ENCODE measurements at regions not wholly inside any gene's neighbourhood (a gene's known extent, or its start where the extent isn't known, plus 50 kb on each side); places are given as distances from the start of the nearest gene placed in this dataset.

GRCh38 chr18:46353460-46353859, 249.3 kb downstream of the HAUS1 start:
- H3K27me3 ChIP-seq (ENCODE audit: control insufficient read depth, insufficient read depth, low read length) = no peaks in the 10 kb centered on the region
- WGBS (ENCODE audit: insufficient coverage) = no CpG with 5 or more reads among the region's 9 CpGs
- no peak overlapping the region for H3K27ac ChIP-seq (ENCODE audit: low read length)
- H3K36me3 ChIP-seq (ENCODE audit: control insufficient read depth, insufficient read depth, low read length) = peaks cover 31% of the 10 kb centered on the region
- no peaks in the 10 kb centered on the region for H3K9me3 ChIP-seq (replicated peaks; ENCODE audit: control insufficient read depth, low read depth, low read length)
- H3K4me1 ChIP-seq (ENCODE audit: control insufficient read depth, insufficient read depth, low read length) = peaks cover 25% of the 10 kb centered on the region
- DNase-seq = no peak
- H3K4me3 ChIP-seq (ENCODE audit: low read length) = no peak overlapping the region

DNA sequence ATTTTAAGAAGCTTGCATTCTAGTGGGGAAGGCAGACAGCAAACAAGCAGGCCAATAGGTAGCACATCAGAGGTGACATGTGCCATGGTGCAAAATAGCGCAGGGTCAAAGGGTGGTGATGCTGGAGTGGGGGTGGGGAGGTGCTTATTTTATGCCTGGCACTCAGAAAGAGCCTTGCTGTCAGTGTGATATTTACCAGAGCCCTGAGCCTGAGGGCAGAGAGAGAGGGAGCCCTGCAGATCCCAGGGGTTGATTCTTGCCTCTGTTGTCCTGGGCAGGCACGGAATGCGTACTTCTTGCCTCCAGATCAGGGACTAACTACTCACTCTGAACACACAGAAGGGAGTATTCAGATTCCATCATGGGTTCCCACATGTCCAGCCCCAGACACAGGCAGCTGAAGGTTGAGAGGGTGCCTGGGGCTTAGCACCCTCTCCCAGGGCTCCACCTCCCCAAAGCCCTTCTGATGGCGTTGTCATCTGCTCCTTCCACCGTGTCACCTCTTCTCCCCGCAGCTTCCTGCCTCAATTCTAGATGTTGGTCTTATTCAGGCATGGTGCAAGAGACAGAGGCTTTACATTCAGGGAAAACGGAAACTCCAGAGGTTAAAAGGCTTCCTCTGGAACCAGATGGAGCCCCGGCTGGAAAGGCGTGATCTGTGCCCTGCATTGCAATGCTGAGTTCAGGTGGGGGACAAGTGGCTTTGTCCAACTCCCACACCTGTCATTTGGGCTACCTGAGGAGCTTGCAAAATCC, 252.3 kb downstream of the HAUS1 start:
- Histone ChIP-seq H3K4me3 (ENCODE audit: low read length) (no peak overlapping the region), H3K4me1 (ENCODE audit: control insufficient read depth, insufficient read depth, low read length) (peaks cover 19% of the 10 kb centered on the region), H3K27ac (ENCODE audit: low read length) (no peak overlapping the region), H3K27me3 (ENCODE audit: control insufficient read depth, insufficient read depth, low read length) (no peaks in the 10 kb centered on the region), H3K9me3 (replicated peaks; ENCODE audit: control insufficient read depth, low read depth, low read length) (peaks cover 12% of the 10 kb centered on the region), H3K36me3 (ENCODE audit: control insufficient read depth, insufficient read depth, low read length) (peaks cover 23% of the 10 kb centered on the region)
- WGBS (ENCODE audit: insufficient coverage) = 60% methylated on average over 3 of the region's 9 CpGs
- DNase-seq = no peak

DNA sequence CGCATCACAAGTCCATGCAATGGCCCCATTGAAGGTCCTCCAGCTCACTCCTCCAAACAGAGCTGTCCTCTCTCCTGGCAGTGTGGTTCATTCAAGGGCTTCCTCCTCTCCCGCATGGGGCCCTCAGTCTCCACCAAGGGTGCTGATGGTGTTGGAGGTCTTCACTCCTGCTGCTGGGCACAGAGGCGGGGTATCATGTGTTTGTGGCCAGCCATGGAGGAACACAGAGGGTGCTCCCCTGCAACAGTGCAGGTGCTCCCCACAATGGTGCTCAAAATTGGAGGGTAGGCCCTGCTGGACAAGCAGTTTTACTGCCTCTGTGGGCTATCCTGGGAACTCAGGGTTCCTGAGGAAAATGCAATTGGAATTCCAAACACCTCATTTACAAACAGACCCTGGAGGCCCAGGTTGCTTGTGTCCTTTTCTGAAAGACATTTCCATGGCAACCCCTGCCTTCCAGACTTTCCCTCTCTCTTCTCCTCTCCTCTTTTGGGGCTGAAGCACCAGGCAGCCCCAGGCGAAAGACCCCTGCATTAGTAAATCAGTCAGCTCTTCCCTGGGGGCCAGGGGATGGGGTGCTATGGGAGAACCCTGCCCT, 256.0 kb downstream of the HAUS1 start:
- peaks cover 17% of the 10 kb centered on the region for H3K36me3 ChIP-seq (ENCODE audit: control insufficient read depth, insufficient read depth, low read length)
- H3K27ac ChIP-seq (ENCODE audit: low read length) = no peak overlapping the region
- no peak overlapping the region for H3K4me3 ChIP-seq (ENCODE audit: low read length)
- H3K4me1 ChIP-seq (ENCODE audit: control insufficient read depth, insufficient read depth, low read length) = peaks cover 30% of the 10 kb centered on the region
- peaks cover 12% of the 10 kb centered on the region for H3K9me3 ChIP-seq (replicated peaks; ENCODE audit: control insufficient read depth, low read depth, low read length)
- H3K27me3 ChIP-seq (ENCODE audit: control insufficient read depth, insufficient read depth, low read length) = no peaks in the 10 kb centered on the region
- 100% methylated on average over 1 of the region's 4 CpGs for whole genome bisulfite sequencing (ENCODE audit: insufficient coverage)
- DNase-seq = no peak

- Histone ChIP-seq H3K27me3 (ENCODE audit: control insufficient read depth, insufficient read depth, low read length) (no peaks in the 10 kb centered on the region), H3K9me3 (replicated peaks; ENCODE audit: control insufficient read depth, low read depth, low read length) (peaks cover 12% of the 10 kb centered on the region), H3K36me3 (ENCODE audit: control insufficient read depth, insufficient read depth, low read length) (peaks cover 17% of the 10 kb centered on the region), H3K4me1 (ENCODE audit: control insufficient read depth, insufficient read depth, low read length) (peaks cover 34% of the 10 kb centered on the region), H3K4me3 (ENCODE audit: low read length) (no peak overlapping the region), H3K27ac (ENCODE audit: low read length) (no peak overlapping the region)
- 26% methylated on average over 3 of the region's 3 CpGs for WGBS (ENCODE audit: insufficient coverage)
- peak; percentile 53 for DNase-seq
Observed at GRCh38 chr18:46360866-46361265, 256.7 kb downstream of the HAUS1 start.

GRCh38 chr18:46362533-46362932, 258.3 kb downstream of the HAUS1 start:
- no peak overlapping the region for H3K4me3 ChIP-seq (ENCODE audit: low read length)
- 73% methylated on average over 2 of the region's 4 CpGs for whole genome bisulfite sequencing (ENCODE audit: insufficient coverage)

GRCh38 chr18:46364048-46364447, 259.9 kb downstream of the HAUS1 start:
- H3K4me1 ChIP-seq (ENCODE audit: control insufficient read depth, insufficient read depth, low read length) = peaks cover 40% of the 10 kb centered on the region
- no peak for DNase-seq
- peaks cover 11% of the 10 kb centered on the region for H3K9me3 ChIP-seq (replicated peaks; ENCODE audit: control insufficient read depth, low read depth, low read length)
- H3K27me3 ChIP-seq (ENCODE audit: control insufficient read depth, insufficient read depth, low read length) = no peaks in the 10 kb centered on the region
- WGBS (ENCODE audit: insufficient coverage) = 94% methylated on average over 3 of the region's 5 CpGs
- H3K4me3 ChIP-seq (ENCODE audit: low read length) = no peak overlapping the region
- no peak overlapping the region for H3K27ac ChIP-seq (ENCODE audit: low read length)
- H3K36me3 ChIP-seq (ENCODE audit: control insufficient read depth, insufficient read depth, low read length) = no peaks in the 10 kb centered on the region

More at GRCh38 chr18:46362533-46362932, 258.3 kb downstream of the HAUS1 start:
- DNase-seq = no peak
- Histone ChIP-seq H3K9me3 (replicated peaks; ENCODE audit: control insufficient read depth, low read depth, low read length) (peaks cover 12% of the 10 kb centered on the region), H3K27me3 (ENCODE audit: control insufficient read depth, insufficient read depth, low read length) (no peaks in the 10 kb centered on the region), H3K4me1 (ENCODE audit: control insufficient read depth, insufficient read depth, low read length) (peaks cover 46% of the 10 kb centered on the region), H3K27ac (ENCODE audit: low read length) (no peak overlapping the region), H3K36me3 (ENCODE audit: control insufficient read depth, insufficient read depth, low read length) (peaks cover 7% of the 10 kb centered on the region)

GRCh38 chr18:46366201-46366600, 262.0 kb downstream of the HAUS1 start:
- Histone ChIP-seq H3K4me1 (ENCODE audit: control insufficient read depth, insufficient read depth, low read length) (peaks cover 30% of the 10 kb centered on the region), H3K27ac (ENCODE audit: low read length) (peak overlapping the region; percentile 61), H3K36me3 (ENCODE audit: control insufficient read depth, insufficient read depth, low read length) (no peaks in the 10 kb centered on the region), H3K27me3 (ENCODE audit: control insufficient read depth, insufficient read depth, low read length) (no peaks in the 10 kb centered on the region), H3K9me3 (replicated peaks; ENCODE audit: control insufficient read depth, low read depth, low read length) (no peaks in the 10 kb centered on the region), H3K4me3 (ENCODE audit: low read length) (no peak overlapping the region)
- peak; percentile 77 for DNase-seq
- no CpG with 5 or more reads among the region's 4 CpGs for WGBS (ENCODE audit: insufficient coverage)

DNA sequence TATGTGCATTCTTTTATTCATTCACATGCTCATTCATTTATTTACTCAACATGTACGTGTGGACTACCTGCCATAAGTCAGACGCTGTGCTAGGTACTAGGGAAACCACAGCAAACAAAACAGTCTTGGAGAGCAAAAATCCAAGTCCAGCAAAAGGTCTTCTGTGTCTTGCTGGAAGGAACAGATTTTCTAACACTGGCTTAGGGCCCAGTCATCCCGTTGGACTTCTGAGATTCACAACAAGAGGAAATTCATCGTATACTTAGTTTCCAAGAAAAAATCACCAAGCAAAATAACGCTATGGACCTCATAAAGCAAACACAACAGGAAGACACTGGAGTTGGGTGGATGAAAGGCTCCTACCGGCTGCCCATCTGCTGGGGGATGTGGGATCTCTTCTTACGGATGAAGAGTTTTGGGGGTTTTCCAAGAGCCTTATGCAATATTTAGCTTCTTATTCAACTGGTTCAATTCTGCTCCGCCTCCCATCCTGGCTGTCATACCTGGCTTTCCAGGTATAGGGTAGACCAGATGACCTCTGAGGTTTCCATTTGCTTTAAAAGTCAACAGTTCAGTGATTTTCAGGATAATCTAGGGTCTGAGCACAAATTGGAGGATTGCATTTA, 262.7 kb downstream of the HAUS1 start:
- no peak overlapping the region for H3K4me3 ChIP-seq (ENCODE audit: low read length)
- WGBS (ENCODE audit: insufficient coverage) = 20% methylated on average over 1 of the region's 8 CpGs
- no peaks in the 10 kb centered on the region for H3K9me3 ChIP-seq (replicated peaks; ENCODE audit: control insufficient read depth, low read depth, low read length)
- peaks cover 27% of the 10 kb centered on the region for H3K4me1 ChIP-seq (ENCODE audit: control insufficient read depth, insufficient read depth, low read length)
- peak overlapping the region; percentile 61 for H3K27ac ChIP-seq (ENCODE audit: low read length)
- DNase-seq = peak; percentile 93
- H3K27me3 ChIP-seq (ENCODE audit: control insufficient read depth, insufficient read depth, low read length) = no peaks in the 10 kb centered on the region
- H3K36me3 ChIP-seq (ENCODE audit: control insufficient read depth, insufficient read depth, low read length) = no peaks in the 10 kb centered on the region

GRCh38 chr18:46369323-46369722, 265.1 kb downstream of the HAUS1 start:
- no peak overlapping the region for H3K4me3 ChIP-seq (ENCODE audit: low read length)
- no peak overlapping the region for H3K27ac ChIP-seq (ENCODE audit: low read length)
- no peaks in the 10 kb centered on the region for H3K36me3 ChIP-seq (ENCODE audit: control insufficient read depth, insufficient read depth, low read length)
- peaks cover 37% of the 10 kb centered on the region for H3K4me1 ChIP-seq (ENCODE audit: control insufficient read depth, insufficient read depth, low read length)
- DNase-seq = no peak
- H3K27me3 ChIP-seq (ENCODE audit: control insufficient read depth, insufficient read depth, low read length) = no peaks in the 10 kb centered on the region
- WGBS (ENCODE audit: insufficient coverage) = 14% methylated on average over 1 of the region's 4 CpGs
- no peaks in the 10 kb centered on the region for H3K9me3 ChIP-seq (replicated peaks; ENCODE audit: control insufficient read depth, low read depth, low read length)

DNA sequence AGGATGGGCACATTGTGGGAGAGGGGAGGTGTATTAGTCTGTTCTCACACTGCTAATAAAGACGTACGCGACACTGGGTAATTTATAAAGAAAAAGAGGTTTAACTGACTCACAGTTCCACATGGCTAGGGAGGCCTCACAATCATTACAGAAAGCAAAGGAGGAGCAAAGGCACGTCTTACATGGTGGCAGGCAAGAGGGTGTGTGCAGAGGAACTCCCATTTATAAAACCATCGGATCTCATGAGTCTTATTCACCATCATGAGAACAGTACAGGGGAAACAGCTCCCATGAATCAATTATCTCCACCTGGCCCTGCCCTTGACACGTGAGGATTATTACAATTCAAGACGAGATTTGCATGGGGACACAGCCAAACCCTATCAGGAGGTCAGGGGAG, 266.7 kb downstream of the HAUS1 start:
- no peaks in the 10 kb centered on the region for H3K27me3 ChIP-seq (ENCODE audit: control insufficient read depth, insufficient read depth, low read length)
- WGBS (ENCODE audit: insufficient coverage) = 70% methylated on average over 2 of the region's 7 CpGs
- no peak overlapping the region for H3K27ac ChIP-seq (ENCODE audit: low read length)

More for the DNA sequence above, 266.7 kb downstream of the HAUS1 start:
- DNase-seq = no peak
- no peaks in the 10 kb centered on the region for H3K36me3 ChIP-seq (ENCODE audit: control insufficient read depth, insufficient read depth, low read length)
- H3K4me3 ChIP-seq (ENCODE audit: low read length) = no peak overlapping the region
- peaks cover 44% of the 10 kb centered on the region for H3K4me1 ChIP-seq (ENCODE audit: control insufficient read depth, insufficient read depth, low read length)
- no peaks in the 10 kb centered on the region for H3K9me3 ChIP-seq (replicated peaks; ENCODE audit: control insufficient read depth, low read depth, low read length)

All from muscle of leg (tissue), 3 donors.